ENCODE measurements at regions not wholly inside any gene's neighbourhood (a gene's known extent, or its start where the extent isn't known, plus 50 kb on each side); places are given as distances from the start of the nearest gene placed in this dataset.

DNA sequence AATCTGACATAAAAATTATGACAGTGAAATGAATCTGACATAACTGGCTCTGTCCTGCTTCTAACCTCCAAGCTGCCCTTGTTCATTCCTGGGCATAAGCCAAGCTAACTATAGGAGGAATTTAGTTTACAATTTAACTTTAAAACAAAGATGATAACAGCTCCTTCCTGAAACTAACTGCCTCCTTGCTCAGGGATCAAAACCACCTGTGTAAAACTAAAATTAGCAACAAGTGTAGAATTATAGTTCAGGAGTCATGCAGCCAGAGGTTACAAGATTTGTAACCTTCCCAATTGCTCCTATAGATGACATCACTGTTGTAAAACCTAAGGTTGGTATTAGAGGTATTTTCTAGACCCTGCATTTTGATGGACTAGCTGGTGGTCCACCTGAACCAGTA lies 256.4 kb upstream of the POM121L12 start:
- TF ChIP-seq EZH2 (IDR thresholded peaks at IDR 0.05; ENCODE audit: low read depth, low read length, severe bottlenecking), result no peak
- TF ChIP-seq, protein P1, sequence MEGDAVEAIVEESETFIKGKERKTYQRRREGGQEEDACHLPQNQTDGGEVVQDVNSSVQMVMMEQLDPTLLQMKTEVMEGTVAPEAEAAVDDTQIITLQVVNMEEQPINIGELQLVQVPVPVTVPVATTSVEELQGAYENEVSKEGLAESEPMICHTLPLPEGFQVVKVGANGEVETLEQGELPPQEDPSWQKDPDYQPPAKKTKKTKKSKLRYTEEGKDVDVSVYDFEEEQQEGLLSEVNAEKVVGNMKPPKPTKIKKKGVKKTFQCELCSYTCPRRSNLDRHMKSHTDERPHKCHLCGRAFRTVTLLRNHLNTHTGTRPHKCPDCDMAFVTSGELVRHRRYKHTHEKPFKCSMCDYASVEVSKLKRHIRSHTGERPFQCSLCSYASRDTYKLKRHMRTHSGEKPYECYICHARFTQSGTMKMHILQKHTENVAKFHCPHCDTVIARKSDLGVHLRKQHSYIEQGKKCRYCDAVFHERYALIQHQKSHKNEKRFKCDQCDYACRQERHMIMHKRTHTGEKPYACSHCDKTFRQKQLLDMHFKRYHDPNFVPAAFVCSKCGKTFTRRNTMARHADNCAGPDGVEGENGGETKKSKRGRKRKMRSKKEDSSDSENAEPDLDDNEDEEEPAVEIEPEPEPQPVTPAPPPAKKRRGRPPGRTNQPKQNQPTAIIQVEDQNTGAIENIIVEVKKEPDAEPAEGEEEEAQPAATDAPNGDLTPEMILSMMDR (IDR thresholded peaks at IDR 0.05; ENCODE audit: control extremely low read depth in 1 of 3, insufficient read depth in 1 of 3, low read depth in 1 of 3, low read length in 3 of 3), result no peak
- no peak for TF ChIP-seq JUND (IDR thresholded peaks at IDR 0.05; ENCODE audit: low read length)

All from H1 (cell line).